HepG2 (cell line): ENCODE measurements at regions not wholly inside any gene's neighbourhood (a gene's known extent, or its start where the extent isn't known, plus 50 kb on each side); places are given as distances from the start of the nearest gene placed in this dataset.

ENCODE experiments used
- BCLAF1 ChIP-seq: fragments of 450-650 bp; IDR thresholded peaks from 2 replicates; pipeline ENCODE4 v1.6.1; 2017; ENCODE audit warnings: mild to moderate bottlenecking
- BORCS8-MEF2B ChIP-seq: sonication (generic); formaldehyde crosslinking; IDR thresholded peaks from 2 replicates; pipeline ENCODE4 v1.8.0; 2022; ENCODE audit warnings: mild to moderate bottlenecking, missing genetic modification reagents
- FOXC1 ChIP-seq: sonication (generic); formaldehyde crosslinking; IDR thresholded peaks from 2 replicates; pipeline ENCODE4 v1.8.0; 2022; ENCODE audit warnings: mild to moderate bottlenecking, missing genetic modification reagents, borderline replicate concordance
- FOXJ3 ChIP-seq: sonication (generic); formaldehyde crosslinking; IDR thresholded peaks from 2 replicates; pipeline ENCODE4 v1.4.0; 2020; ENCODE audit warnings: missing genetic modification reagents, mild to moderate bottlenecking, borderline replicate concordance
- HOMEZ ChIP-seq: IDR thresholded peaks from 2 replicates; pipeline ENCODE4 v1.6.1; 2016; ENCODE audit warnings: low read depth
- IKZF5 ChIP-seq: IDR thresholded peaks from 2 replicates; pipeline ENCODE4 v1.6.1; 2018; ENCODE audit warnings: missing genetic modification reagents, mild to moderate bottlenecking, missing compliant biosample characterization
- MED1 ChIP-seq: sonication (generic); formaldehyde crosslinking; IDR thresholded peaks from 2 replicates; pipeline ENCODE4 v1.4.0; 2020; ENCODE audit warnings: missing genetic modification reagents
- NR2F2 ChIP-seq: IDR thresholded peaks from 2 replicates; pipeline ENCODE4 v1.6.1; 2012; ENCODE audit warnings: low read depth, inconsistent platforms, borderline replicate concordance
- REPIN1 ChIP-seq: sonication (generic); formaldehyde crosslinking; IDR thresholded peaks from 2 replicates; pipeline ENCODE4 v1.8.0; 2022; ENCODE audit warnings: missing genetic modification reagents, low read depth, mild to moderate bottlenecking, borderline replicate concordance
- RFX1 ChIP-seq: fragments of 450-650 bp; IDR thresholded peaks from 2 replicates; pipeline ENCODE4 v1.6.1; 2017
- TAF1 ChIP-seq: sonication (generic); formaldehyde crosslinking; IDR thresholded peaks from 2 replicates; pipeline ENCODE4 v1.4.0; 2020; ENCODE audit warnings: missing genetic modification reagents
- ZFX ChIP-seq: sonication (generic); formaldehyde crosslinking; IDR thresholded peaks from 2 replicates; pipeline ENCODE4 v1.4.0; 2020; ENCODE audit warnings: mild to moderate bottlenecking, low read depth, missing genetic modification reagents, moderate library complexity
- ZNF607 ChIP-seq: sonication (generic); formaldehyde crosslinking; IDR thresholded peaks from 2 replicates; pipeline ENCODE4 v1.5.1; 2020; ENCODE audit warnings: missing genetic modification reagents, mild to moderate bottlenecking, borderline replicate concordance
- ZNF687 ChIP-seq: sonication (generic); formaldehyde crosslinking; IDR thresholded peaks from 2 replicates; pipeline ENCODE4 v1.5.1; 2020; ENCODE audit warnings: mild to moderate bottlenecking, missing genetic modification reagents, moderate library complexity
- TF ChIP-seq, protein P1 (sequence below): sonication (generic); formaldehyde crosslinking; conservative IDR thresholded peaks from 2 replicates; pipeline ENCODE4 v1.4.0; 2020; ENCODE audit warnings: missing genetic modification reagents
- TF ChIP-seq, protein P2 (sequence below): sonication (generic); formaldehyde crosslinking; IDR thresholded peaks from 2 replicates; pipeline ENCODE4 v1.5.0; 2020; ENCODE audit warnings: missing genetic modification reagents, mild to moderate bottlenecking, borderline replicate concordance

- TF ChIP-seq, protein P1, sequence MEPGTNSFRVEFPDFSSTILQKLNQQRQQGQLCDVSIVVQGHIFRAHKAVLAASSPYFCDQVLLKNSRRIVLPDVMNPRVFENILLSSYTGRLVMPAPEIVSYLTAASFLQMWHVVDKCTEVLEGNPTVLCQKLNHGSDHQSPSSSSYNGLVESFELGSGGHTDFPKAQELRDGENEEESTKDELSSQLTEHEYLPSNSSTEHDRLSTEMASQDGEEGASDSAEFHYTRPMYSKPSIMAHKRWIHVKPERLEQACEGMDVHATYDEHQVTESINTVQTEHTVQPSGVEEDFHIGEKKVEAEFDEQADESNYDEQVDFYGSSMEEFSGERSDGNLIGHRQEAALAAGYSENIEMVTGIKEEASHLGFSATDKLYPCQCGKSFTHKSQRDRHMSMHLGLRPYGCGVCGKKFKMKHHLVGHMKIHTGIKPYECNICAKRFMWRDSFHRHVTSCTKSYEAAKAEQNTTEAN (CRISPR knock-in tag) = 0 out of 2 replicates have a peak, but pooled peaks have one; percentile 51
- TF ChIP-seq FOXC1 (peak; percentile 64; the same call in 1 of the 2 replicates), REPIN1 (CRISPR knock-in tag) (peak; percentile 61; the same call in 1 of the 2 replicates), BCLAF1 (no peak), HOMEZ (CRISPR knock-in tag) (peak; percentile 33; the same call in 1 of the 2 replicates), NR2F2 (0 out of 2 replicates have a peak, but pooled peaks have one; percentile 20), RFX1 (peak; percentile 11; the same call in 1 of the 2 replicates), BORCS8-MEF2B (CRISPR knock-in tag) (peak; percentile 49; the same call in 1 of the 2 replicates), MED1 (peak; percentile 92), TAF1 (CRISPR knock-in tag) (peak; percentile 87), FOXJ3 (CRISPR knock-in tag) (peak; percentile 34; the same call in 1 of the 2 replicates), ZNF607 (peak; percentile 55; the same call in 1 of the 2 replicates), ZFX (peak; percentile 45; the same call in 1 of the 2 replicates), ZNF687 (peak; percentile 91), IKZF5 (peak; percentile 88)
- TF ChIP-seq, protein P2, sequence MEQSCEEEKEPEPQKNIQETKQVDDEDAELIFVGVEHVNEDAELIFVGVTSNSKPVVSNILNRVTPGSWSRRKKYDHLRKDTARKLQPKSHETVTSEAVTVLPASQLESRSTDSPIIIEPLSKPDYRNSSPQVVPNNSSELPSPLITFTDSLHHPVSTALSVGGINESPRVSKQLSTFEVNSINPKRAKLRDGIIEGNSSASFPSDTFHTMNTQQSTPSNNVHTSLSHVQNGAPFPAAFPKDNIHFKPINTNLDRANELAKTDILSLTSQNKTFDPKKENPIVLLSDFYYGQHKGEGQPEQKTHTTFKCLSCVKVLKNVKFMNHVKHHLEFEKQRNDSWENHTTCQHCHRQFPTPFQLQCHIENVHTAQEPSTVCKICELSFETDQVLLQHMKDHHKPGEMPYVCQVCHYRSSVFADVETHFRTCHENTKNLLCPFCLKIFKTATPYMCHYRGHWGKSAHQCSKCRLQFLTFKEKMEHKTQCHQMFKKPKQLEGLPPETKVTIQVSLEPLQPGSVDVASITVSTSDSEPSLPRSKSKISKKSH (CRISPR knock-in tag) = 0 out of 2 replicates have a peak, but pooled peaks have one; percentile 26
Measured at GRCh38 chr21:38965910-38966504, 160.3 kb downstream of the ETS2 start (continued).
